ENCODE measurements at regions not wholly inside any gene's neighbourhood (a gene's known extent, or its start where the extent isn't known, plus 50 kb on each side); places are given as distances from the start of the nearest gene placed in this dataset.

DNA sequence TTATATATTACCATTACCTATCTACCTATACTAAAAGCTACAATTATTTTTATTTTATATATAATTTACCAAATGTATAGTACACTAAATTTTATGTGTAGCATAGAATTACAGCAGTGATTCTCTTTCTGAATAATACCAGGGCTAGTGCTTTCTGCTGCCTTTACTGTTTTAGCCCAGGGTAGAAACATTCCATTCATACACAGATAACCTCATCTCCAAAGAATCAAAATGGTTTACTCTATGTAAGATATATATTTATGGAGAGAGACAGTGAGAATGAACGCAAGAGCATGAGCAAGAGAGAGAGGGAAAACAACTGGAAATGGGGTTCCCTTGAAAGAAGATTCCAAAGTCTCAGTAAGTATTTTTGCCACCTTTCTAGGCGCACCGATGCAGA is 56.3 kb upstream of the ATXN1 start:
- TF ChIP-seq, protein P1, sequence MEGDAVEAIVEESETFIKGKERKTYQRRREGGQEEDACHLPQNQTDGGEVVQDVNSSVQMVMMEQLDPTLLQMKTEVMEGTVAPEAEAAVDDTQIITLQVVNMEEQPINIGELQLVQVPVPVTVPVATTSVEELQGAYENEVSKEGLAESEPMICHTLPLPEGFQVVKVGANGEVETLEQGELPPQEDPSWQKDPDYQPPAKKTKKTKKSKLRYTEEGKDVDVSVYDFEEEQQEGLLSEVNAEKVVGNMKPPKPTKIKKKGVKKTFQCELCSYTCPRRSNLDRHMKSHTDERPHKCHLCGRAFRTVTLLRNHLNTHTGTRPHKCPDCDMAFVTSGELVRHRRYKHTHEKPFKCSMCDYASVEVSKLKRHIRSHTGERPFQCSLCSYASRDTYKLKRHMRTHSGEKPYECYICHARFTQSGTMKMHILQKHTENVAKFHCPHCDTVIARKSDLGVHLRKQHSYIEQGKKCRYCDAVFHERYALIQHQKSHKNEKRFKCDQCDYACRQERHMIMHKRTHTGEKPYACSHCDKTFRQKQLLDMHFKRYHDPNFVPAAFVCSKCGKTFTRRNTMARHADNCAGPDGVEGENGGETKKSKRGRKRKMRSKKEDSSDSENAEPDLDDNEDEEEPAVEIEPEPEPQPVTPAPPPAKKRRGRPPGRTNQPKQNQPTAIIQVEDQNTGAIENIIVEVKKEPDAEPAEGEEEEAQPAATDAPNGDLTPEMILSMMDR (IDR thresholded peaks at IDR 0.05 in 8 of 11, conservative IDR thresholded peaks at IDR 0.05 in 3 of 11): no peak
- TF ChIP-seq POLR2A (IDR thresholded peaks at IDR 0.05) (no peak), POLR2AphosphoS5 (IDR thresholded peaks at IDR 0.05) (no peak)
